ENCODE measurements at regions not wholly inside any gene's neighbourhood (a gene's known extent, or its start where the extent isn't known, plus 50 kb on each side); places are given as distances from the start of the nearest gene placed in this dataset.
"Not testable (repeated sequence)": the region's sequence is repeated elsewhere in the genome, so short reads cannot be mapped to it uniquely, and the experiment has no call there.

DNA sequence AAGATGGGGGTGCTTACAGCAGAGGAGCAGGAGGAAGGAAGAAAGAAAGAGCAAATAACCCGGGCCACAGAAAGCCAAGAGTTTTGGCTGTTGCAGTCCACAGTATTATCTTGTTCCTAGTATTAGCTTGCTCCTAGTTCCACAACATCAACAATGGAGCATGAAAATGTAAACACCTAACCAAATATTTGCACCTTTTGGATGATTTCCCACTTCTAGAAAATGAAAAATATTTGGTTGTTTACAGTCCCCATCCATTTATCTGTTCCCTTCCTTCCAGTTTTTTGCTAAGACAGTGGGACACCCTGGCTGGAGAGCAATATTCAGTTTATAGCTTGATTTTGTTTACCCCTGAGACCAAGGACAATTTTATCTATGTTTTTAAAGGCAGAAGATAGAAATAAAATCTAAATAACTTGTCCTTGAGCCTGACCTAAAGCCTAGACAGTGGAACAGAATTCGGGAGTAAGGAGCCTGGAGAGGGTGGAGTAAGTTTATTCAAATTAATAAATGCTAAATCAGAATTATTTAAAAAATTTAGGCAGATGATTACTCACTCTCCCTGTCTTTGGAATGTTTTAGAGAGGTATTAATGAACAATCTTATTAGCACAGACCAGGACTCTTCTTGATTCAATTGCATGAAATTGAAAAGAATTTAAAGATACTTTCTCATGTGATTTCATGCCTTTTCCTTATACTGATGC, 51.6 kb downstream of the RESF1 start:
- DNase-seq: no peak

DNA sequence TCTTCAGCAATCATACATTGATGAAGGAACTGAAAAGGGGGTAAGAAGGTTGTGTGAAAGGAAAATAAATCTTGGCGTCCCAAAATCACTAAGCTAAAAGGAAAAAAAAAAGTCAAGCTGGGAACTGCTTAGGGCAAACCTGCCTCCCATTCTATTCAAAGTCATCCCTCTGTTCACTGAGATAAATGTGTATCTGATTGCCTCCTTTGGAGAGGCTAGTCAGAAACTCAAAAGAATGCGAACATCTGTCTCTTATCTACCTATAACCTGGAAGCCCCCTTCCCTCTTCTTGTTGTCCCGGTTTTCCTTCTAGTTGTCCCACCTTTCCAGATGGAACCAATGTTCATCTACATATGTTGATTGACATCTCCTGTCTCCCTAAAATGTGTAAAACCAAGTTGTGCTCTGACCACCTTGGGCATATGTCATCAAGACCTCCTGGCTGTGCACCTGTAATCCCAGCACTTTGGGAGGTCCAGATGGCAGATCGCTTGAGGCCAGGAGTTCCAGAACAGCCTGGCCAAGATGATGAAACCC, 53.1 kb downstream of the RESF1 start:
- DNase-seq: no peak

DNA sequence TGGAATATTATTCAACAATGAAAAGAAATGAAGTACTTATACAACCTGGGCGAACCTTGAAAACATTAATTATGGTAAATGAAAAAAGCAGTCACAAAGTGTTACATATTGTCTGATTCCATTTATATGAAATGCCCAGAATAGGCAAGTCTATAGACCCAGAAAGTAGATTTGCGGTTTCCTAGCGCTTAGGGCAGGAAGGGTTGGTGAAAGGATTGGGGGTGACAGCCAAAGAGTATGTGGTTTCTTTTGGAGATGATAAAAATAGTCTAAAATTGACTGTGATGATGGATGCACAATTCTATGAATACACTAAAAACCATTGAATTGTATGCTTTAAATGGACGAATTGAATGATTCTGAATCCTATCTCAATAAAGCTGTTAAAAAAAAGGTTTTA, 55.8 kb downstream of the RESF1 start:
- DNase-seq: no peak

DNA sequence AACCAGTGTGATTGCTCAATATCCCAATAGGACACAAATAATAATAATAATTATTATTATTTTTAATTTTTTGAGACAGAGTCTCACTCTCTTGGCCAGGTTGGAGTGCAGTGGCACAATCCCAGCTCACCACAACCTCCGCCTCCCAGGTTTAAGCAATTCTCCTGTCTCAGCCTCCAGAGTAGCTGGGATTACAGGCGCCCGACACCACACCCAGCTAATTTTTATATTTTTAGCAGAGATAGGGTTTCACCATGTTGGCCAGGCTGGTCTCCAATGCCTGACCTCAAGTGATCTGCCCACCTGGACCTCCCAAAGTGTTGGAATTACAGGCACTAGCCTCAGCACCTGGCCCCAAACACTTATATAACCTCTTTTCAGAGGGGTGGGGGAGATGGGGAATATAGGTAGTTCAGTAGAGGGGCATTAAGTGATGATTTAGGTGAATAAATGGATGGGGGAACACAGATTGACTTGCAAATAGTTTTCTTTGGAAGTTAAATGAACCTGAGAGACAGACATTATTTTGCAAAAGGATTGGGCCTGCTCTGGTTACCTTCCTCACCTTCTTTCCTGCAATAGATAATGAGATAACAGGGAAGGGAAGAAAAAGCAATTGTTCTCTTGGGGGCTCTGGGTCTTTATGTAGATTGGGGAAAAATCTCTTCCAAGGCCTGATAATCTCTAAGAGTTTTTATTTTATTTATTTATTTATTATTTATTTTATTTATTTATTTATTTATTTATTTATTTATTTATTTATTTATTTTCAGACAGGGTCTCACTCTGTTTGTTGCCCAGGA, 57.7 kb downstream of the RESF1 start:
- DNase-seq: no peak

DNA sequence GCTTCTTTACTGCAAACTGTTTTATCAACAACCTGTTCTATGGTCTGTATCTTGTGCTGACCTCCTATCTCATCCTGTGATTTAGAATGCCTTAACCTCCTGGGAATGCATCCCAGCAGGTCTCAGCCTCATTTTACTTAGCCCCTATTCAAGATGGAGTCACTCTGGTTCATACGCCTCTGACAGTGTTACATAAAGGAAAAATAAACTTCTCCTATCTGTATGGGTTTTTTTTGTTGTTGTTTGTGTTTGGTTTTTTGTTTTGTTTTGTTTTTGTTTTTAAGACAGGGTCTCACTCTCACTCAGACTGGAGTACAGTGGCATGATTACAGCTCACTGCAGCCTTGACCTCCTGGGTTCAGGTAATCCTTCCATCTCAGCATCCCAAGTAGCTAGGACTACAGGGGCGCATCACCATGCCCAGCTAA, 62.1 kb downstream of the RESF1 start:
- DNase-seq: no peak

DNA sequence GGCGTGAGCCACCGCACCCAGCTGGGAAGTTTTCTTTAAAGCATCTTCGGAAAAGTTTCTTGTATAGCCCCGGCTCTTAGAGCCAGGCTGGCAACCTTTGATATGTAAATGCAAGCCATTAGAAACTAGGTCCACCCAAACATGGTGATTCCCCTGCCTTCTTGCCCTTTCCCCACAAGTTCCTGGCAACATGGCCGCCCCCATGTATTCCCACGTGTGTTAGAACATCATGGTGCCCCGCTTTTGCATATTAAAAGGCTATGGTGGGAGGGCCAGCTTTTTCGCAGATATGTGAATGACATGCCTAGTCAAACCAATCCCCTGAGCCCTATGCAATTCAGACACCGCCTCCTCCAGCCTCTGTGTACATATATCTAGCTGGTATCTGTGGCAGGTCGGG, 63.2 kb downstream of the RESF1 start:
- DNase-seq: not testable (repeated sequence)

DNA sequence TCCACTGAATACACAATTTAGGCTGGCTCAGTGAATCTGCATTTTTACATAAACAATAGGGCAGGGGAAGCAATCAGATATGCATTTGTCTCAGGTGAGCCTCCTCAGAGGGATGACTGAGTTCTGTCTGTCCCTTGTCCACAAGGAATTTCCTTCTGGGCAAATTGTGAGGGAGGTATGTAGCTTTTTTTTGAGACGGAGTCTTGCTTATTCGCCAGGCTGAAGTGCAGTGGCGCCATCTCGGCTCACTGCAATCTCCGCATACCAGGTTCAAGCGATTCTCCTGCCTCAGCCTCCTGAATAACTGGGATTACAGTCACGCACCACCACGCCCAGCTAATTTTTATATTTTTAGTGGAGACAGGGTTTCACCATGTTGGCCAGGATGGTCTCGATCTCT, 64.6 kb downstream of the RESF1 start:
- DNase-seq: not testable (repeated sequence)

DNA sequence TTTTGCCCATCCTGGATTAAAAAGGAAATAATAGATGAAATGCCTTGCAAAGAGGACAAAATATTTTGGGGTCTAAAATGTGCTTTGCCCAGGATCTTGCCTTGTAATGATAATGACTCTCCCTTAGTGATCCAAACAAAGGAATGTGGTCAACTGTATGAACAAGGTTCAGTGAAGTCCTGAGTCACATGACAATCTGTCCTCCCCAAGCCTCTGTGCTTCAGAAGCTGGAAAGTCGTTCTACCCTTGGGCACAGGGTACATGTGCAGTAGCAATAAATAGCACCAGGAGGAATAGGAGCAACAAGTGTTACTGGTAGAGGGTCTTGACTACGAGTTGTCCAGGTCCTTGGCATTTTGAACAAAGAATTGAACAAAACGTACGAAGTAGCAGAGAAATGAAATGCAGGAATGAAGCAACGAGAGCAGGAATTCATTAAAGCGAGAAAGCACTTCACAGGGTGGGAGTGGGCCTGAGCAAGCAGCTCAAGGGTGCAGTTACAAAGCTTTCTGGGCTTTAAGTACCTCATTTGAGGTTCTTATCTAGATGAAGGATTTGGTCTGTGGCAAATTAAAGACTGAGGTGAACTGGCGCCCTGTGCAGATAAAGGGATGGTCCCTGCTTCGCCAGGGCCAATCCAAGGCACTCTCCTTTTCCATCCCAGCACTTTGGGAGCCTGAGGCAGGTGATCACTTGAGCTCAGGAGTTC, 65.8 kb downstream of the RESF1 start:
- DNase-seq: no peak

DNA sequence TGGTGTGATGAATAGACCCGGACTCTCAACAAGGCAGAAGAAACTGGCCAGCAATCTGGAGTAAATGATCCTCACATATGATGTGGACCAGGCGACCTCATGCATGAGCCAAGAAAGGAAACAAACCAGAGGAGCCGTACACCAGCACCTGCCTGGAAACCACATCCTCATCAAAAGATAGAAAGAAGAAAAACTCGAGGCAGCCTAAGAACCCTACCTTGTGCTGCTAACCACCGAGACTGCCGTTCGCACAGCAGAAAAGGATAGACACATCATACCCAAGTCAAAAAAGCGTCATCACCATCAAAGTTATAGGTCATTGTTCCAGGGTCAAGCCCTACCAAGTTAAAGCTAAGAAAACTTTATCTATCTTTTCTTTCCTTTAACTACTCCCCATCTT, 66.7 kb downstream of the RESF1 start:
- DNase-seq: no peak

DNA sequence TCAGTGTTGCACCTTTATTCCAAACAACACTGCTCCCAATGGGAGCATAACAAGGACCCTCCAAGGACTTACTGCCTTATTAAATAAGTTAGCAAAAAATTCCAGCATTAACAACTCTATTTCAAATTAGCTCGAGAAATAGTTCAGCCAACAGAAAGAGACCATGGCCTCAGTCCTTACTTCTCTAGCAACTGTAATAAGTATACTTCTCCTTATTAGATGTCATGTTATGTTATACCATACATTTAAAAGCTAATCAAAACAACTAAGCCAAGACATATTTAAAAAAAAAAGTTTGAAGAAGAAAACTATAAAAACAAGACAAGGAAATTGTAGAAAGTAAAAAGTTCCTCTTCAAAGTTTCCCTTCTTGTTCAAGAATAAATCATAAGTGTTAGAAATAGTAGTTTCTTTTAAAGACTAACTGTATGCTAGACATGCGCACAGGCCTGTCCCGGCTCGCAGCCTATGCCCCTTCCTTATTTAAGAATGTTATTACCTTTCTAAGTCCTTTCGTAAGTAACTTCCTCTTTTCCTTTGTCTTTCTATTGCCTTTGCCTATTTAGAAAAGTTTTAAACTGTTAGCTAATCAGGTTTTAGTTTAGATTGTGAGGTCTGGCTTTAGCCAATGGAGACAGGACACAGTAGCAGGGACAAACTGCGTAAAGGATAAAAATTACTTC, 68.6 kb downstream of the RESF1 start:
- no peak for DNase-seq

DNA sequence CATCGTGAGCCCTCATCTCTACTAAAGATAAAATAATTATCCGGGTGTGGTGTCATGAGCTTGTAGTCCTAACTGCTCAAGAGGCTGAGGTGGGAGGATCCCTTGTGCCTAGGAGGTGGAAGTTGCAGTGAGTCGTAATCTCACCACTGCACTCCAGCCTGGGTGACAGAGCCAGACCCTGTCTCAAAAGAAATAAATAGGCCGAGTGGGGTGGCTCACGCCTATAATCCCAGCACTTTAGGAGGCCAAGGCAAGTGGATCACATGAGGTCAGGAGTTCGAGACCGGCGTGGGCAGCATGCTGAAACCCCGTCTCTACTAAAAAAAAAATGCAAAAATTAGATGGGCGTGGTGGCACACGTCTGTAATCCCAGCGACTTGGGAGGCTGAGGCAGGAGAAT, 70.9 kb downstream of the RESF1 start:
- no peak for DNase-seq

DNA sequence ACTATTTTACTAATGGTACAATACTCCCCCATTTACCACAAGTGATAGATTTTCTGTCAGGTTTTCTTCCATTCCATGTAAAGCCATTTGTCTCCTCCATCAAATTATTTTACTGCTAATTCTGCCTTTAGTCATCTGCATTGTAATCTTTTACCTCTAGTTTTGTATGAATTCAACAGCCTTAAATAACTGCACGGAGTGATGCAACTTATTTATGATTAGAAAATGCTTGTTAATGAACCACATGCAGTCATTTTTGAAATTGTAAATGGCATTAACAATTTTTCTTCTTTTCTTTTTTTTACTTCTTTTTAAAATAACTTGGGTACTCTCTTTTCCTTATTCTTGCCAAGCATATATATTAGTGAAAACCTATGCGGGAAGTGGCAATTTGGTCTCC, 71.5 kb downstream of the RESF1 start:
- no peak for DNase-seq

DNA sequence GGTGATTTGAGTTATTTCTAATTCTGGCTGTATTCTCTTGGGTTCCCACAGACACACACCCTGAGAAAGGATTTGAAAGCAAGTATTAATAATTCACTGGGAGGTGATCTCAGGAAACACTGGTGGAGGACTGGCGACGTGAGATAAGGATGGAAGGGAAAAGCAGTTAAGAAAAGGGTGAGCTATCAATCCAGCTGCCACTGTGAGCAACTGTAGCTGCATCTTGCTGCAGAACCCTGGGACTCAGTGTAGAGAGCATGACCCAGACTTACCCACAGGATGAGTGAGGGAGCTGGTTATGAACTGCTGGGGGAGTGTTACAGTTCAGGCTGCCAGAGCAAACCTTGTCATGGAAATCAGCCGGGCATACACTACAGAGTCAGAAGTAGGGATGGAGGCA, 71.9 kb downstream of the RESF1 start:
- DNase-seq: no peak

DNA sequence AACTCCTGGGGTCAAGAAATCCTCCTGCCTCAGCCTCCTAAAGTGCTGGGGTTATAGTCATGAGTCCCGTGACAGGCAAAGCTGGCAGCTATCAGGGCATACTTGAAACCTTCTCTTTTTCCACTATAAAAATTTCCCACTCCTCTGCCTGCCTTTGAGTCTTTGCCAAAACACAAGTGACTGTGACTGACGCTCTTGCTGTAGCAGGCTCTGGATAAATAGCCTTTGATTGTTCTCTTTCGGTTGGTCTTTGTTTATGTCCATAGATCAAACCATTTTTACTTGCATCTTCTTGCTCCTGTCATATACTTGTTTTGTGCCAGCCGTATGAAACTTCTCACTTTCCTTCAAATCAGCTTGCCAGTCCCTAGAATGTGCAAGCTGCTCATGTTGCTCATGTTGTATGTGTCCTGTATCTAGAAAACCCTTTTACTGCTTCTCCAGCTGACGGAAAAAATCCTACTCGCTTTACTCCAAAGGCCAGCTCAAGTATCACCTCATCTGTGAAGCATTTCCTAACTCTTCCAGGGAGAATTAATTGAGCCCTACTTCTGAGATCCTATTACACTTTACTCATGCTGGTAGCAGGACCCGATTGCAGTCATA, 73.1 kb downstream of the RESF1 start:
- no peak for DNase-seq

DNA sequence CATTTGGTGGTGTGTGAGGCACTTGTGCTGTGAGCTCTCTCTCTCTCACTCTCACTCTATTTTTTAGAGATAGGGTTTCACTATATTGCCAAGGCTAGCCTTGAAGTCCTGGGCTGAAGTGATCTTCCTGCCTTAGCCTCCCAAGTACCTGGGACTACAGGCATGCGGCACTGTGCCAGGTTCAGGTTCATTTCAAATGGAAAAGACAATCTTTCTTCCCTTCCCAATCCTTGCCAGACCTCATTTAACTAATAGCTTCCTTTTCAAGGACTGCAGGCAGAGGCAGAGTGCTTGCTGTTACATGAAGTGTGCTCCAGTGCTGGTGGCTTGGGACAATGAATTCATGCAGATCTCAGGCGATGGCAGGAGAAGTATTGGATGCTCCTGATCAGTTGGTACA, 73.2 kb upstream of the BICD1 start:
- DNase-seq: no peak

DNA sequence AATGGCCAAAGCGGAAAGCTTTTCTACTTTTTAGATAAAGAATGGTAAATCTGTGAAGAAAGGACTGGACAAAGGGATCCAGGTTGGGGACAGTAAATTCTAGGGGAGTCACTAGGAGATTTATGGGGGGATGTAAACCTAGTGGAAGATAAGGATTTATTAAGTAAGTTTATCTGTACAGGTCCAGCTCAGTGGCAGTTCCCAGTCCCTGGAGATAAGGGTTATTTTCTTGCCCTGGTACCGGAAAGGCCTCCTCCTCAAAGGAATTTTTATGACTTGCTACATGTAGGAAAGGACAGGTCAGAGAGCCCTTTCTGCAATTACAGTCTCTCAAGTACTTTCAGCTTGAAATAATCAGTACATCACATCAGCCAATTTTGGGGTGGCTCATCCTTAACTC, 72.6 kb upstream of the BICD1 start:
- DNase-seq: no peak

DNA sequence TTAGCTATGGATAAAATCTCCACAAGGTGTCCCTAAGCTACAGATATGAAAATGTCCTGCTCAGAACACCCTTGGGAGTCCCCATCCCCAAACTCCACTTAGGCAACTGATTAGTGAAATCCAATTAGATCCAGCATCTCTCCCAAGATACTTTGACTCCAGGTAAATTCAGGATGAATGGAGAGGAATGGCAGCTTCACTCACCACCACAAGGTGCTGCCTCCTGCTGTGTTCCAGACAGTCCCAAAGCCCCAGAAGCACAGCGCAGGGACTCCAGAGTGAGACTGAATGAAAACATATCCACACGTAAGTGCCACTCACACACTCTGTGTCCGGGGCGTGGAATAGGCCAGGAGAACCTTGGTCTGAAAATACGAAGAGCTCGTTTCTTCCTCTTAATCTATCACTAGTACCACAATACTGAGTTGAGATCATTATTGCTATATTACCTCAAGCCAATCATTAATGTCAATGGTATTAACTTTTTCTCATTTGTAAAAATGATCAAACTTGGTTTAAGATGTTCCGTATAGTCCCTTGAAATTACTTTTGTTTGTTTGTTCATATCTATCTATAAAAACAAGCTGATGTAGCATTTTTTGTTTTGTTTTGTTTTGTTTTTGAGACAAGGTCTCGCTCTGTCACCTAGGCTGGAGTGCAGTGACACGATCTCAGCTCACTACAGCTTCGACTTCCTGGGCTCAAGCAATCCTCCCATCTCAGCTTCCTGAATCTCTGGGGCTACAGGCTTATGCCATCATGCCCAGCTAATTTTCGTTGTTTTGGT, 70.0 kb upstream of the BICD1 start:
- no peak for DNase-seq

DNA sequence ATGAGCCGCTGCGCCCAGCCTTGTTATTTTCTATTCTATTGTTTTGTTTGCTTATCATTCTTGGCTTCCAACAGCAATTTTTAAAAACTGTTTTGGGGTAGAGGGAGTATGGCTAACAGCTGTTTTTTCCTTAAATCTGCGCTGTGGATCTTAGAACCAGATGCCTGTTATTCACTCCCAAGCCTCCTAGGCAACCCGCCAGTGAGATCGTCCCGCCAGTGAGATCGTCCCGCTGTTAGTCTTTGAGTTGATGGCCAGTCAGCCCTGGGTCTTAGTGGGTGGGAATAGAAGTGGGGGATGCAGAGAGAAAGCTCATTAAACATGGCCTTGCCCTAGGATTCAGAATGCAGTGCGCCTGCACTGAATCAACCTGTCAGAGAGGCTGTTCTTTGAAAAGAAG, 67.3 kb upstream of the BICD1 start:
- peak; percentile 64 for DNase-seq

DNA sequence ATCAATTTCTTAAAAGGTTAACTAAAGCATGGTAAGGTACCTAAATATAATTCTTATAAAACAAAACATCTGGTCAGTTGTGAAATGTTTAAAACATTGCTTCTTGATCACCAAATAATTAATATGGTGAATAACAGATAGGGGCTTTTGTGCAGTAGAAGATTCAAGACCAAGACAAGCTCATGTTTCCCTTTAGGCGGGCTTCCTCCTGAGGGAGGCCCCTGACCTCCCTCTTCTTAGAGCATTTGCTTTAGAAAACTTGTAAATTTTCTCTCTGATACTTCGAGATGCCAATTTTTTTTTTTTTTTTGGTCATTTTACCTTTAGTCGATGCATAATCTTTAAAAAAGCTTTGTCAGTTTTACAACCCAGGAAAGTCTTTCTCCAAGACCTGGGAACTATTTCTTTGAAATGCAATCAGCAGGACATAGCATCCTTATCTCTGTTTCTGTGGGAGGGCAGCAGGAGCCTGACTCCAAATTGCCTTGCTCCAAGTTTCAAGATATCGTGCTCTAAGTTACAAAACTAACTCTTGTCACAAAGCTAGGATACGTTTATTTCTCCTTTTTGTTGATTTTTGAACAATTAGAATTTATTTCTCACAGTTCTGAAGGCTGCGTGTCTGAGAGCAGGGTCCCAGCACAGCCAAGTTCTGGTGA, 66.6 kb upstream of the BICD1 start:
- DNase-seq: no peak

DNA sequence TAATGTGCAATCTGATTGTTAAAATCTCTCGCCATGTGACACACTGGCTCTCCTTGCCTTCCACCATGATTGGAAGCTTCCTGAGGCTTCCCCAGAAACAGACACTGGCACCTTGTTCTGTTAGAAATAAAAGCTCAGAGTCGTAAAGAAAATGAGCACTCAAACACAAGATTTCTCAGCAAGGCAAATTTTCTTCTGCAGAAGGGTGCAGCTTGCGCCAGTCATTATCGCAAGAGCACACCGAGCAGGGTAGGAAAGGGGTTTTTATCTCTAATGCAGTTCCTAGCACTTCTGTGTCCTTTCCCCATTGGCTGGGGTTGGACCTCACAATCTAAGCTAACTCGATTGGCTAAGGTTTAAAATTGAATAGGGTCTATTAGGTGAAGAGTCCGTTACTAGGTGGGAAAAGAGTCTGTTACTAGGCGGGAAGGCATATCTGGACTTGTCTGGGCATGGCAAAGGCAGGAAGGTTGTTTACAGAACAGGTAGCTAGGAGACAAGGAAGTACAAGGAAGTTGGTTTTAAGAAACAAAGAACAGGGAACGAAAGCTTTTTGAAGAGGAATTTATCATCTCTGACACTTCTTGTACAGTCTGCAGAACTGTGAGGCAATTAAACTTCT, 62.6 kb upstream of the BICD1 start:
- no peak for DNase-seq
